GM21723 (cell line): ENCODE measurements at regions not wholly inside any gene's neighbourhood (a gene's known extent, or its start where the extent isn't known, plus 50 kb on each side); places are given as distances from the start of the nearest gene placed in this dataset.
"Not testable (repeated sequence)": the region's sequence is repeated elsewhere in the genome, so short reads cannot be mapped to it uniquely, and the experiment has no call there.

Experiments
- ATAC-seq: cut with Tn5 transposase; IDR thresholded peaks from one replicate; pipeline ENCODE4 v1.9.1; 2021; ENCODE audit warnings: mild to moderate bottlenecking, moderate library complexity; ENCODE audit not compliant: unreplicated experiment

DNA sequence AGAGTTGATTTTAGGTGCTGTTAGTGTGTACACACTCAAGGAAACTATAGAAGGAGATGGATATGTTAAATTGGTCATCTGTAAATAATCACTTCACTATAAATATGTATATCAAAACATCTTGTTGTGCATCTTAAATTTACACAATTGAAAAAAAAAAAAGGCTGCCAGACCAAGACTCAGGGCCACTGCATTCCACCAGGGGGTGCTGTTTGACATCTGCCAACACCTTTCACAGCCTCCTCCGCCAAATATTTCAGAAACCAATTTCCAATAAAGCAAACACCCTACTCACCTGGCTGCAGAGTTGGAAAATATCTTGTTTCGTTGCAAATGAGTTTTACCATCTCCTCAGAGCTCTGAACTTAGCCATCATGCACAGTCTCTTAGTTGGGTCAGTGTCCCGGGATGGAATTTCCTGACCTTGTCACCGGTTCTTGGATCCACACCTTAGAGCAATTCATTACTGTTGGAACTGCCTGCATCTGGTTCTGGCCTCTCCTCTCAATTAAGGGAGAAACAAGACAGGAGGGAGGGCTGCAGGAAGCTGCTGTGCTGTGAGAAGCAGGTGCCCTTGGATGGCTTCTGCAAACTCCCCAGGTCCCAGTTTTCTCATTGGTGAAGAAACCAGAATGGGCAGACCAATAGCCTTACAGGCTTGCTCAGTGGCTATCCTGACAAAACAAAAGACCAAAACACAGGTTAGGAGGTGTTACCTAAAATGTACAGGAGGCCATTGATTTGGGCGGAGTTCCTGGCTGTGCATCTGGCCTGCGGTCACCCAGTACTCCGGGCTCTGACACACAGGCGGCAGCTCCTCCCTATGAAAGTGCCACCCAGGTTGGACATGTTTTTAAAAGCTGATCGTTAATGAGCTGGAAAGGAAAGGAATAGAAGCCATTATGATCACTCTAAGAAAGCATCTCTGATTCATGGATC, 746.6 kb downstream of the UQCRFS1 start:
- ATAC-seq, result no peak

DNA sequence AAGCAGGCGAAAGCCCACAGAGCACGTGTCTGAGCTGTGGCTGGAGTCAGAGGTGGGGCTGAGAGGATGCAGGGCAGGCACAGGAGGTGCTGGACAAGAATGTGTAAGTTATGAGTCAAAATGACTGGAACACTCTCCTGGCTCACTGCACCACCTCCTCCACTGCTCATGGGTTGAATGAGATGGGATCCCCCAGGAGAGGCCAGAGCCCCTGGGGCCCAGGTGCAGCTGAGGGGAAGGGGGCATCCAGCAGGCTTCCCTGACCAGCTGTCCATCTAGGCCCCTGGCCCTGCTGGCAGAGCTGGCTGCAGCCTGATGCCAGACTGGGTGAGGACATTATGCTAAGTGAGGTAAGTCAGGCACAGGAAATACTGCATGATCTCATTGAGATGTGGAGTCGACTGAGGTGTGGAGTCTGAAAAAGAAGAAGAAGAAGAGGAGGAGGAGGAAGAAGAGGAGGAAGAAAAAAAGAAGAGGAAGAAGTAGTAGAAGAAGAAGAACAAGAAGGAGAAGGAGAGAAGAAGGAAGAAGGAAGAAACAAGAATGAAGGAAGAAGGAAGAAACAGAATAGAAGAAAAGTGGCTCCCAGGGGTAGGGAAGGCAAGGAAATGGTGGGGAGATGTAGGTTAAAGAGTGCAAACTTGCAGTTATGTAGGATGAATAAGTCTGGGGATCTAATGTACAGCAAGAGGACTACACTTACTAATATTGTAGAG, 747.4 kb downstream of the UQCRFS1 start:
- no peak for ATAC-seq

DNA sequence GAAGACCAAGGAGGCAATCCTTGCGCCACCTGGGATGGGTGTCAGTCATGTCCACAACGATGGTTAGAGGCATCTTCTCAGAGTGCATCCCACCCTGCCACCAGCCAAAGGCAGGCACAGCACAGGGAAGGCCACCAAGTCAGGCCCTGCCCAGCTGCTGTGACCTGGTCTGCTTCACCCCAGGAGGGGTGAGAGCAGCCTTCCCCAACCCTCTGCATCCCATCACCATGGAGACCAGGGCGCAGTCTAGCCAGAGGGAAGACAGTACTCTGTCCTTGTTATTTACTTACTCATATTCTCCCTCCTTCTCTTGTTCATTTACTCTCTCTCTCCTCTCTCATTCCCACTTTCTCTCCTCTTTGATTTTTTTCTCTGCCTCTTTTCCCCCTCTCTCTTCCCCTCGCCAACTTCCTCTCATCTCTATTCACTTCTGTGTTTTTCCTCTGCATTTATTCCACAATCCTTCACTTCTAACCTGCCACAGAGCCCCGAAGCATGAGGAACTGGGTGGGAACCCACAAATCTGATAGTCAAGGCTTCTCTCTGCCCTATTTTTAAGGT, 749.4 kb downstream of the UQCRFS1 start:
- ATAC-seq, result no peak

DNA sequence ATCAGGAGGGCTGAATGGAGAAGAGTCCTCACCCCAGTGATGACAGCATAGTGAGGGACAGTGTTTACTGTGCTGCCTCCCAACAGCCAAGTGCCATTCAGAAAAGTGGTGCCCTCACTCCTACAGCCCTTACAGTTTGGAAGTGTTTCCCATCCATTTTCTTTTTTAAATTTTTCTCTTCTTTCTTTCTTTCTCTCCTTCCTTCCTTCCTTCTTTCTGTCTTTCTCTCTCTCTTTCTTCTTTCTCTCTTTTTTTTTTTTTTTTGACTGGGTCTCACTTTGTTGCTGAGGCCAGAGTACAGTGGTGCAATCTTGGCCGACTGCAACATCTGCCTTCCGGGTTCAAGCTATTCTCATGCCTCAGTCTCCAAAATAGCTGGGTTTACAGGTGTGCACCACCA, 755.3 kb downstream of the UQCRFS1 start:
- no peak for ATAC-seq

DNA sequence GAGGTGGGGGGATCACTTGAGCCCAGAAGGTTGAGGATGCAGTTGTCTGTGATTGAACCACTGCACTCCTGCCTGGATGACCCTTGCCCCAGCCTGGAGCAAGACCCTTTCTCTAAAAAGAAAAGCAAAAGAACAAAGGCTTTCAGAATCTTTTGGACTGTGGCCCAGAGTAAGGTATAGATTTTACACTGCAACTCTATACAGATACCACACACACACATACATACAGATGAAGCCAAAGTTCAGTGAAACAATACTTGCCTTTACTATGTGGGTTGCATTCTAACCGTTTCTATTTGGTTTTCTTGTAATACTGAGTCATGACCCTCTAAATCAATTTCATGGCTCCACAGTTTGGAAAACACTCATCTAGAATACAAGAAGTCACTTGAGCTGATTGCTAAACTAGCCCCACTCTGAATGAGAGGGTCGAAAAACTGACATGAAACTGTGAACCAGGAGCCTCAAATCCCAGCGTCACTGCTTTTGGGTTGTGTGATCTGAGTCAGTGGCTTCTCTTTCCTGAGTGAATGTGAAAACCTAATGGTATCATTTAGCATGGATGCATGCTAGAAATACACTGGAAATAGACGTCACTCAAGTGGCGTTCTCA, 756.1 kb downstream of the UQCRFS1 start:
- ATAC-seq, result no peak

DNA sequence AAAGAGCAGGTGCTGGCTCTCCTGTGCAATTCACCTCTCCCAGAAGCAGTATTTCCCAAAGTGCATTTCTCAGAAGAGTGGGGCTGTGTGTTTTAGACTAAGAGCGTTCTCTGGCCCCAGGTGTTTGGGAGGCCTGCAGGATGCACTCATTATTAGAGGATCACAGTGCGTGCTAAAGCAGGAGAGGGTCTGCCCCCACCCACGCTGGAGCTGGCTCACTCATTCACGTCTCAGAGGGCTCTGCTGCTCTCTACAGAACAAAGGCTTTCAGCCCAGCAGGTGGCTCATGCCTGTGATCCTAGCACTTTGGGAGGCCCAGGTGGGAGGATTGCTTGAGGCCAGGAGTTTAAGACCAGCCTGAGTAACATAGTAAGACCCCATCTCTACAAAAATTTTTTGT, 756.7 kb downstream of the UQCRFS1 start:
- no peak for ATAC-seq

DNA sequence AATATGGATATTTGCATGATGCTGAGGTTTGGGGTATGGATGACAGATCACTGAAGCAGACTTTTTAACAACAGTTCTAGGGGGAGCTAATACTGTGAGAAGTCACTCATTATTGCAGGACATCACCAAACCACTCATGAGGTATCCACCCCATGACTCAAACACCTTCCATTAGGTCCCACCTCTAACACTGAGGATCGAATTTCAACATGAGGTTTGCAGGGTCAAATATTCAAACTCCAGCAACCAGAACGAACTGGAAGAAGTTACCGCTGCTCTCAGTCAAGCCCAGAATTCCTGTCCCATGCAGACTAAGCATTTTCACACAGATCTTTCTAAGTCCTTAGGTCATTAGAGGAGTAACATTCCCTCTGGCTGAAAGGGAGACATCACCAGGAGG, 758.9 kb downstream of the UQCRFS1 start:
- ATAC-seq, result no peak

DNA sequence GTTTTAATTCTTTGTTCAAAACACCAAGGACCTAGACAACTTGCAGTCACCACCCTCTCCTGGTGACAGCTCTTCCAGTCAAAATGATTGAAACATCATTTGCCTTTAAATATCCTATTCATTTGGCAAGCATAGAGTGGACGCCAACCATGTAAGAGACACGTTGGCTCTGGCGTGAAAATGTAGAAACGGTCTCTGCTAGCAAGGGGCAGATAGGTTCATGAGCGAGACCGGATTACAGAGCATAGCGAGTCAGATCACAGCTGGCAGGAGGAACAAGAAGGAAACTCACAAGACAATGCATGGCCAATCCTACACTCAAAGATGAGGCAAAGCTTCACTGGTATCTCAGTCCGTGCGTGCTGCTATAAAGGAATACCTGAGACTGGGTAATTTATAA, 759.5 kb downstream of the UQCRFS1 start:
- no peak for ATAC-seq

DNA sequence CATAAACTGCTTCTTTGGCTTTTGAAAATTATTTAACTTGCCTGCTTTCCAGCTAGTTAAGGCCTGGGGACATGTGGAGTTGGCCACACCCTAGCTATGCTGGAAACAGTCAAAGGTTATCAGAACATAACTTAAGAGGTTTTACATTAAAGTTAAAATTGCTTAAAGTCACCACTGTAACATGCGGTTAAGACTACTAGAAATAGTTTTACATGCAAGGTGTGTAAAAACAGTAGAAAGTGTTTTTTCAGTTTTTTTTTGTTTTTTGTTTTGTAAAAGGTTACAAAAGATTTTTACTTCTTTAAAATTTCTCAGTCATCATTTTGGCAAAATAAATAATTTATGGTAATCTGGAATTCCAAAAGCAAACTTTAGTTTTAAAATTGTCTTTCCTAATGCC, 763.1 kb downstream of the UQCRFS1 start:
- ATAC-seq, result no peak

DNA sequence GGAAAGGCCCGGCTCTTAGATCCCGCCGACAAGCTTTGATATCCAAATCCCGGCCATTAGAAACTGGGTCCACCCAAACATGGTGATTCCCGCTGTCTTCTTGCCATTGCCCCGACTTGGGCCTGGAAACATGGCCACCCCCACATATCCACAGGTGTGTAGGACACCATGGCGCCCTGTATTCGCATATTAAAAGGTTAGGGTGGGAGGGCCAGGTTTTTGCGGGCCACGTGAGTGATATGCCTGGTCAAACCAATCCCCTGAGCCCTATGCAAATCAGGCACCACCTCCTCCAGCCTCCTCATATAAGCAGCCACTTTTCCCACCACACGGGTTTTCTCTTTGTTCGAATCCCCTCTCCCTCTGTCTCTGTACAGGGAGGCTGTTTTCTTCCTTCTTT, 766.4 kb downstream of the UQCRFS1 start:
- ATAC-seq, result no peak

DNA sequence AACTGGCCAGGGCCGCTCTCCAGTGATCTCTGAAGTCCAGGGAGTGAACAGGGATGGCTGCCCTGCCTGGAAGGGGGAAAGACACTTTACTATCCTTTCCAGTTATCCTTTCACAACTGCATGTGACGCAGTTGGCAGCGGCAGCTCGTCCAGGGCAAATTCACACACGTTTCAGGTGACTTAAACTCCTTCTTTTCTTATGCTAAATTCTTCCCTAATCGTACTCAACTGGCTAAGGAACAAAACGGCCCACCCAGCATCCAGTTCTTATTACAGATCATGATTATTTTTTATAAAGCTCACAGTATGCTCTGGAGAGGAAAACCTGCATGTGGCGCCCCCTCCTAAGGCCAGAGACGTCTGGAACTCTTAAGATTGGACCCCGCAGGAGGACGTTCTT, 767.1 kb downstream of the UQCRFS1 start:
- no peak for ATAC-seq

DNA sequence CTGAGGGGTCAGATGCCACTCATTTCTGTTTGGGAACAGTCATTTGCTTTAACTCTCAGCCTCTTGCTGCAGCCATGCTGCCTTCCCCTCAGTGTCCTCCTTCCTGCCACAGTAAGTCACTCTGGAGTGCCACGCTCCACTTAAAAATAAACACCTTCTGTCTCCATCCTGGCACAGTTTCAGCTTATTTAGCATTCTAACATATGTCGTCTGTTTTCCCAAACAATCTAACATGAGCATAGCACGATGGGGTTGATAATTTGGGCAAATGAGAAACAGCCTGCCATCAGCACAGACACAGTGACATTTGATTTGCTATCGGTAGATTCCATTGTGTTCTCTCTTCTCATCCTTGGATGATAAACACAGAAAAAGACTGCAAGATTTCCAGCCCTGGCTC, 768.6 kb downstream of the UQCRFS1 start:
- ATAC-seq, result no peak

DNA sequence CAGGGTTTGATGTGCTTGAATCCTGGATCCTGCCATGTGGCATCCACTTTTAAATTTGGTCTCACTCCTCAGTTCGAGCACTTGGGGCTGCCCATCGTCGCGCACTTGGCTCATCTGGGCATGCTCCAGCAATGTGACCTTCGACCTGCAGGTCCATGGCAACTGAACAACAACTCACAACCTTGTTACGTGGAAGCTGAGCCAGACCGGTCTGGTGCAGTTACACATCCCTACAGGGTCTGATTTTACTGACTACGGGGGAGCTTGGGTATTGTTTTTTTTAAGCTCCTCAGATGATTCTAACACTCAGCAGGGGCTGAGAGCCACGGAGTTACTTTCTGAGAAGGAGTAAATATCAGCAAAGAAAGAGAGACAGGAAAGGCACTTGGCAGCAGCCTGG, 769.6 kb downstream of the UQCRFS1 start:
- no peak for ATAC-seq

DNA sequence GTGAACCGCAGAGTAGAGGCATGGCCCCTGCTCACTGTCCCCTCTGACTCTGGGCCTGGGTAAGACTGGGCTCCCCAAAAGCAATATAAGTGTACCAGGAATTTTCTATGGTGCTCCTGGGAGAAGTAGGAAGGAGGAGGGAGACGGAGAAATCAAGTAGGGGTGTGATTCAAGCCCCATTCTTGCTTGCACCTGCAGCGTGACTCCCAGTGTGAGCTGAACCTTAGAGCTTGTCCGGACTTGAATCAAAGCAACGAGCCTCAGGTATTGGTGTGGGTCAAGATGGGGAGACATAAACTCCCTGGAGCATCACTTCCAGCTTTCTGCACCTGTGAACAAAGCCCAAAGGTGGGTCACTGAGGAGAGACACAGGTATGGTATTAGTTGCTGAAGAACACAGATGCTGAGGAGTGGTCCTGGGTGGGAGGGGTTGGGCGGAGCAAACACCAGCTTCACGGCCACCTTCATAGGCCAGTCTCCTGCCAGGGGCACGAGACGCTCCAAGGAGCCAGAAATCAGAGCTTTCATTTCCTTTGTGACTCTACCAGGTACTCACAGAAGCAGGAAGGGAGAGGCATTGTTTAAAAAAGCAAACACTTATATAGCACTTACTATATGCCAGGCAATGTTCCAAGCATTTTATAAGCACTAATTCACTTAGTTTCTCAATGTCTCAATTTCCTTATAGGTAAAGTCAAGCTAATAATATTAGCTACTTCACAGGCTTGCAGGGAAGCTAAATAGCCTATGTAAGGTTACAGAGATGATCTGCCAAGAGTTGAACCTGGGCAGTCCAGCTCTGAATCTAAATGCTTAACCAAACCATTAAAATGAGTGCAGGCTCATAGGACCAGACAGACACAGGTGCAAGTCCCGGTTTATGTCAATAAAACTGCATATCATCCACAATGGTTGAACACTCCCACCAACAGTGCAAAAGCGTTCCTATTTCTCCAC, 775.3 kb downstream of the UQCRFS1 start:
- ATAC-seq, result no peak

DNA sequence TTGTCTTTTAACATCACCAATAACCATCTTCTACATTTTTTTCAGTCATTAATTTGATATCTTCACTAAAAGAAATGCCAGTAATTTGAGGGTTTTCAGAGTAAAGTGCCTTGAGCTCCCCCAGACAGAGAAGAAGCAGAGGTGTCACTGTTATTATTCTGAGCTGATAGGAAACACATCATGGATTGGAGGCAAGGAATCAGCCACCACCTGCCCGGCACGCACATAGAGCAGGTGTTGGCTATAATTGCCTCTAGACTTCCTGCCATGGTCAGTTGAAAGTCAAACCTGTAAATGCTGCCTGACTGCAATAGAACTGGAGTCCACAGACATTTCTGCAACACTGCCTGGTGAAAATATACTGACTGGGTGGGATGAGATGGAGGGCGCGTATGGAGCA, 776.6 kb downstream of the UQCRFS1 start:
- ATAC-seq, result no peak

DNA sequence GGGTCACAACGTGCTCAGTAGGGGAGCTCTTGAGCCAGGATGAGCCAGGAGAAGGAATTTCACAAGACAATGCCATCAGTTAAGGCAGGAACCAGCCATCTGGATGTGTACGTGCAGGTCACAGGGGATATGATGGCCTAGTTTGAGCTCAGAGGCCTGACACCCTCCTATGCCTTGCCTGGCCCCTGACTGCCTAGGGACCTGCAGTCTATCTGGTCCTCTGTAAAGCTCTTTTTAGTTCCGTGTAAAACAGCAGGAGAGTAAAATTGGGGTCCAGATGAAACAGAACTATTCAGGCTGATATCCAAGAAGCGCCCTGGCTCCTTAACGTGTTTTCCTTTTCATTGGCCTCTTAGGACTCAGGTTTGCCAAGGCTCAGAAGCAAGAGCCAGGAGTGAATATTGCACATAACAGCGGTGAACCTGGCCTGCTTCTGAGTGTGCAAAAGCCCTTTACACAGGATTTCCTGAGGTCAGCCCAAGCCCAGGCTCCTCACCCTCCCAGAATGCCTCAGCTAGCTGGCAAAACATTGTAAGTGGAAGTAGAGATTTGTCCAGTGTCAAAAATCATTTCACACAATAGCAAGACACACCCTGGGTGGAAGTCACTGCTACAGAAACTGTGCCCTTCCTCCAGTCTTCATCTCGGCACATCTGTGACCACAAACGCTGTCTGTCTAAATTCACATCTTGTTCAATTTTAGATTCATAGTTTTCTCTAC, 777.2 kb downstream of the UQCRFS1 start:
- ATAC-seq, result no peak

DNA sequence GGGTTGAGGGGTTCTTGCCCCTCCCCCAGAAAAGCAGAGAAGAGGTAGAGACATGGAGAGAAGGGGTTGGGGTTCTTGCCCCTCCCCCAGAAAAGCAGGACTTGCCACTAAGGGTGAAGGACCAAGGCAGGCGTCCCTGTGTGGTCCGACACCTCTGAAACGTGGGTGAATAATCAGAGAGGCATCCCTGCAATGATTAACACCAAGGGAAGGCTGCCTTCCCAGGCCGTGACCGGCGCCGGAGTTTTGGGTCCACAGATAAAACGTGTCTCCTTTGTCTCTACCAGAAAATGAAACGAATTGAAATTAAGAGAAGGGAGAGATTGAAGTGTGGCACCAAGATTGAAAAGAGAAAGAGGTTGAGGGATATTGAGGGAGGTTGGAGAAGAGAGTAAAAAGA, 778.2 kb downstream of the UQCRFS1 start:
- ATAC-seq, result not testable (repeated sequence)

DNA sequence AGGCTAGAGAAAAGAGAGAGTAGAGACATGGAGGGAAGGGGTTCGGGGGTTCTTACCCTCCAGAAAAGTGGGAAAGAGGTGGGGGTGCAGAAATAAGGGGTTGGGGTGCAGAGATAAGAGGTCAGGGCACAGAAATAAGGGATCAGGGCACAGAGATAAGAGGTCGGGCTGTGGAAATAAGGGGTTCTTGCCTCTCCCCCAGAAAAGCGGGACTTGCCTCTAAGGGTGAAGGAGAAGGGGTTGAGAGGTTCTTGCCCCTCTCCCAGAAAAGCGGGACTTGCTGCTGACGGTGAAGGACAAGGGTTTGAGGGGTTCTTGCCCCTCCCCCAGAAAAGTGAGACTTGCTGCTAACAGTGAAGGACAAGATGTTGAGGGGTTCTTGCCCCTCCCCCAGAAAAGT, 778.6 kb downstream of the UQCRFS1 start:
- ATAC-seq, result not testable (repeated sequence)

DNA sequence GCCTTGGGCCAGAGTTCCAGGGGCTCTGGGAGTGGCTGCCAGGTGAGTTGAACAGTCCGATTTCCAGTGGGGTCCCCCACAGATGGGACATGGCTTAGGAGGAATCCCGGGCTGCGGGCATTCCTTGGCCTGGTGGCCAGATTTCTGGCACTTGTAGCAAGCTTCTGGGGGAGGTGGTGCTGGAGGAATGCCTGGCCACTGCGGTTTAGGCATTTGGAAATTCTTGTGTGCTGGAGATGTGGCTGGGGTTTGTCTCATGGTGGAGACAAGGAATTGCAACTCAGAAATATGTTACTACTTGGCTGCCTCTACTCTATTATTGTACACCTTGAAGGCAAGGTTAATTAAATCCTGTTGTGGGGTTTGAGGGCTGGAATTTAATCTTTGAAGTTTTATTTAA, 779.8 kb downstream of the UQCRFS1 start:
- not testable (repeated sequence) for ATAC-seq

DNA sequence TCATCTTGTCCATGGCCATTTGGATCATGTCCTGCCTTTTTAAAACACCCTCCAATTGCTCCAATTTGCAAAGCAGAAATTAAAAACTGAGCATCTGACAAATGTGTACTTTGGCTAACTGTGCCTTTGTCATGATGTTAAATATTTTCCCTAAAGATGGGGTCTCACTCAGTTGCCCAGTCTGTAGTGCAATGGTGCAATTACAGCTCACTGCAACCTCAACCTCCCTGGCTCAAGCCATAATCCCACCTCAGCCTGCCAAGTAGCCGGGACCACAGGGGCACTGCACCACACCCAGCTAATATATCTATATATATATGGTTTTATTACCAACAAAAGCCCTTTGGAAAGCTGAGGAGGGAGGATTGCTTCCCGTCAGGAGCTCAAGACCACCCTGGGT, 782.7 kb downstream of the UQCRFS1 start:
- no peak for ATAC-seq
